Adrenal gland (tissue), 9 donors: ENCODE measurements at regions not wholly inside any gene's neighbourhood (a gene's known extent, or its start where the extent isn't known, plus 50 kb on each side); places are given as distances from the start of the nearest gene placed in this dataset.

Experiments used
- DNase-seq, 7 donors: peaks; one replicate each; pipeline ENCODE4 v3.0.0-alpha.2; 2019 to 2020
- H3K27ac ChIP-seq, 5 donors: fragments of 200-600 bp; sonication (generic) in 4 of 5; 1 replicate in 3 of 5; 2 replicates in 2 of 5; pipeline versions ENCODE4 v1.5.1 to v1.8.0; 2016 to 2020; ENCODE audit warnings: mild to moderate bottlenecking in 1 of 5
- H3K27me3 ChIP-seq: fragments of 200-600 bp; 2 replicates; pipeline ENCODE4 v1.8.0; 2021
- H3K36me3 ChIP-seq, 2 donors: fragments of 200-600 bp; replicated peaks in 1 of 2; 1 replicate in 1 of 2; 2 replicates in 1 of 2; pipeline versions ENCODE4 v1.5.1 to v1.8.0; 2018 to 2022
- H3K4me1 ChIP-seq, 2 donors: fragments of 200-600 bp; replicated peaks in 1 of 2; 1 replicate in 1 of 2; 2 replicates in 1 of 2; pipeline versions ENCODE4 v1.5.1 to v1.8.0; 2018 to 2021
- H3K4me3 ChIP-seq, 4 donors: fragments of 200-600 bp; sonication (generic) in 3 of 4; one replicate each; pipeline ENCODE4 v1.5.1; 2016 to 2018
- H3K9me3 ChIP-seq, 3 donors: fragments of 200-600 bp; sonication (generic) in 1 of 3; replicated peaks in 1 of 3; 1 replicate in 2 of 3; 2 replicates in 1 of 3; pipeline versions ENCODE4 v1.5.1 to v1.8.0; 2016 to 2021
- POLR2A ChIP-seq, 2 donors: fragments of 450-650 bp; IDR thresholded peaks; one replicate each; pipeline ENCODE4 v1.6.1; 2017; ENCODE audit warnings: antibody characterized with exemption in 2 of 2, mild to moderate bottlenecking in 2 of 2, moderate library complexity in 1 of 2
- WGBS, 4 donors: extraction: QIAGEN DNeasy Blood & Tissue Kit in 2 of 4; methylation state at CpG; one replicate each; pipeline versions ENCODE4 v1.1.5 to v1.1.7; 2013 to 2017; 5-methylcytosine and 5-hydroxymethylcytosine counted together
- intact Hi-C, 2 donors: fragments of 100-400 bp; cut with DNase I; formaldehyde crosslinking; loops; one replicate each; pipeline versions ENCODE4 v1.14.1 to v1.15.0; 2022 to 2023
- TF ChIP-seq, protein P1 (sequence below), 6 experiments: fragments of 450-650 bp in 4 of 6; fragments of 200-600 bp in 2 of 6; sonication (generic) in 1 of 6; IDR thresholded peaks; 1 replicate in 5 of 6; 2 replicates in 1 of 6; pipeline versions ENCODE4 v1.5.1 to v1.8.0; 2016 to 2021; ENCODE audit warnings: antibody characterized with exemption in 6 of 6, mild to moderate bottlenecking in 2 of 6, moderate library complexity in 1 of 6
- donor health status: healthy with polysubstance abuse.
- donor health status: Bipolar disorder and iron deficiency.
- donor health status: DM: yes; HTN: yes; CAD: no.
- donor health status: DM: no; HTN: no; CAD: no.
- donor health status: DM: no; HTN: no; CAD: no.

DNA sequence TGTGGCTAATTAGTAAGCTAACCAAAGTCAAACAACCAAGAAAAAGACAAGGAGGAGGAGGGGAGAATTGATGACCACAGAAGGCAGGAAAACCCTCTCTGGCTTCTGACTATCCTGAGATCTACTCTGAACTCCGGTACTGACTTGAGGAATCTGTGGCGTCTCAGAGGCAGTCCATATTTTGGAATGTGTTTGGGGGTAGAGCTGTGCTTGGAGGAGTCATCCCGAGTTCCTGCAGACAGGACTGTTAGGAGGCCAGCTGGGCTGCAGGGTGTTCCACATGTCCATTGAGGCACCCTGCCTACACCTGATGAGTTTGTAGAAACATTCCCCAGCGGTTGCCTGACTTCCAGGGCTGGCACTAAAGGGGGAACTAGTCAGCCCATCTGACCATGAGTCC, 91.6 kb downstream of the PLCE1 start:
- WGBS, 4 donors: 68 to 82% (median 79%) methylated on average over 2 to 4 of the region's 4 CpGs
- Histone ChIP-seq H3K9me3 (no peaks in the 10 kb centered on the region), H3K27ac (no peak overlapping the region), H3K4me3 (no peak overlapping the region), H3K36me3 (no peaks in the 10 kb centered on the region), H3K4me1 (peaks cover 0 to 6% of the 10 kb centered on the region in 2 donors), H3K27me3 (no peaks in the 10 kb centered on the region)
- DNase-seq: no peak
- TF ChIP-seq, protein P1, sequence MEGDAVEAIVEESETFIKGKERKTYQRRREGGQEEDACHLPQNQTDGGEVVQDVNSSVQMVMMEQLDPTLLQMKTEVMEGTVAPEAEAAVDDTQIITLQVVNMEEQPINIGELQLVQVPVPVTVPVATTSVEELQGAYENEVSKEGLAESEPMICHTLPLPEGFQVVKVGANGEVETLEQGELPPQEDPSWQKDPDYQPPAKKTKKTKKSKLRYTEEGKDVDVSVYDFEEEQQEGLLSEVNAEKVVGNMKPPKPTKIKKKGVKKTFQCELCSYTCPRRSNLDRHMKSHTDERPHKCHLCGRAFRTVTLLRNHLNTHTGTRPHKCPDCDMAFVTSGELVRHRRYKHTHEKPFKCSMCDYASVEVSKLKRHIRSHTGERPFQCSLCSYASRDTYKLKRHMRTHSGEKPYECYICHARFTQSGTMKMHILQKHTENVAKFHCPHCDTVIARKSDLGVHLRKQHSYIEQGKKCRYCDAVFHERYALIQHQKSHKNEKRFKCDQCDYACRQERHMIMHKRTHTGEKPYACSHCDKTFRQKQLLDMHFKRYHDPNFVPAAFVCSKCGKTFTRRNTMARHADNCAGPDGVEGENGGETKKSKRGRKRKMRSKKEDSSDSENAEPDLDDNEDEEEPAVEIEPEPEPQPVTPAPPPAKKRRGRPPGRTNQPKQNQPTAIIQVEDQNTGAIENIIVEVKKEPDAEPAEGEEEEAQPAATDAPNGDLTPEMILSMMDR (IDR thresholded peaks at IDR 0.05): no peak
- TF ChIP-seq POLR2A (IDR thresholded peaks at IDR 0.05): no peak
- intact Hi-C loops: no loop called here

DNA sequence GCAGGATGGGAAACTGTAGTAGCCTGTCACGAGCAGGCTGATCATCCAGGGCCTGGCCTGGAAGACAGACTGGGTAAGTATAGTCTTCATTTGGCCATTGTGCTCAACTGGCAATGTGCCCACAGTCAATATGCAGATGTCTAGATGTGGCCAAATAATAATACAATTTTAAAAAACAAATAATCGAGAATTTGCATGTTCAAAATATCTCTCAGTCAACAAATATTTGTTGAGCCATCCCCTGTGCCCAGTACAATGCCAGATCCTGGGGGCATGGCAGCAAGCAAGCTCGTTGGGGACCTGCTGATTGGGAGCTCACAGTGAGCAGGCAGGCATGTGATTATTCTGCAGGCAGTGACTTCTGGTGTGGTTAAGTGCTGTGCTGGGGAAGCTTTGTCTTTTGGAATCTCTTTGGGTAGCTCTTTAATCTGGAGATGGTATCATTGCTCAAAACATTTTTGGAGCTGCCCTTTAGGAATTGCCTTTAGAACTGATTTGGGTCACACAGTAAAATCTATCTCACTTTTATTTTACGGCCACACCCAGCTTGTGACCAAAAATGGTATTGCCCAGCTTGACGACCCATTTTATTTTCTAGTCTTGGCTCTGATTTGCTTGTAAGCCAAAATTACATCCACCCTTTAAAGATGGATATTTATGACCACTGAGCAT, 92.2 kb downstream of the PLCE1 start:
- H3K27ac ChIP-seq: no peak overlapping the region
- no peaks in the 10 kb centered on the region for H3K27me3 ChIP-seq
- TF ChIP-seq POLR2A (IDR thresholded peaks at IDR 0.05): no peak
- TF ChIP-seq, protein P1 (IDR thresholded peaks at IDR 0.05): no peak
- H3K9me3 ChIP-seq: no peaks in the 10 kb centered on the region
- no peak for DNase-seq
- no peak overlapping the region for H3K4me3 ChIP-seq
- H3K36me3 ChIP-seq: no peaks in the 10 kb centered on the region
- intact Hi-C loops: no loop called here
- WGBS, 4 donors: 75 to 82% (median 75%) methylated on average over 4 to 5 of the region's 5 CpGs
- H3K4me1 ChIP-seq: peaks cover 0 to 6% of the 10 kb centered on the region in 2 donors

DNA sequence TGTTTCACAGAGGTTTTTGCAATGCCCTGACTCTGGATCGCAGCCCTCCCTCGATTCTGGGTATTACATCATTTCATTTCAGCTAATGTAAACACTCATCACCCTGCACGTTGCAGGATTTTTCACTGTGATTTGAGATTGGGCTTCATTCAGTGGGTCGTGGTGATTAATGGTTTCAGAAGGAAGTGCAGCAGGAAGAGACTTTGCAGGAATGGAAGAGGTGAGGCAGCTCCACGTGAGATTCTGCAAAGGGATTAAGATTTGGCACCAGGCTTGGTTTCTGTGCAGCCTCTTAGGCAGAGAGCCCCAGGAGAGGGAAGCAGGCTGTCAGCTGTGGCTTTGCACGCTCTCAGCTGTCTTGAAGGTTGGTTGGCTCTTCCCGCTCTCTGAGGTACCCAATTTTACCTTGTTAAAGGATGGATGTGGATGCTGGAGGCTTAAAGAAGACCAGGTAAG, 95.2 kb downstream of the PLCE1 start:
- Histone ChIP-seq H3K4me1 (peaks cover 6% of the 10 kb centered on the region in 2 donors), H3K4me3 (no peak overlapping the region), H3K9me3 (no peaks in the 10 kb centered on the region), H3K27me3 (no peaks in the 10 kb centered on the region), H3K27ac (no peak overlapping the region), H3K36me3 (no peaks in the 10 kb centered on the region)
- DNase-seq: no peak
- TF ChIP-seq POLR2A (IDR thresholded peaks at IDR 0.05): no peak
- TF ChIP-seq, protein P1 (IDR thresholded peaks at IDR 0.05): no peak
- intact Hi-C loops: no loop called here
- 40 to 58% (median 51%) methylated on average over 7 of the region's 7 CpGs for WGBS, 4 donors

GRCh38 chr10:94091649-94092048, 97.9 kb downstream of the PLCE1 start:
- intact Hi-C loops: no loop called here
- no peak for DNase-seq

More at GRCh38 chr10:94091649-94092048, 97.9 kb downstream of the PLCE1 start:
- TF ChIP-seq, protein P1 (IDR thresholded peaks at IDR 0.05): no peak
- TF ChIP-seq POLR2A (IDR thresholded peaks at IDR 0.05): no peak
- H3K9me3 ChIP-seq: no peaks in the 10 kb centered on the region
- H3K4me3 ChIP-seq: no peak overlapping the region
- H3K27me3 ChIP-seq: no peaks in the 10 kb centered on the region
- no peak overlapping the region for H3K27ac ChIP-seq
- H3K4me1 ChIP-seq: peaks cover 6% of the 10 kb centered on the region in 2 donors
- H3K36me3 ChIP-seq: no peaks in the 10 kb centered on the region
